Activated CD8-positive, alpha-beta memory T cell treated with anti-CD3 and anti-CD28 coated beads, Interleukin-2, amount 50 U/mL, for 48 hours (primary cell): ENCODE measurements at regions not wholly inside any gene's neighbourhood (a gene's known extent, or its start where the extent isn't known, plus 50 kb on each side); places are given as distances from the start of the nearest gene placed in this dataset.

Source experiments
- DNase-seq: peaks from one replicate; pipeline ENCODE4 v3.0.0-alpha.2; 2020

- no peak for DNase-seq
Observed at GRCh38 chr7:57370066-57370738, 79.8 kb upstream of the ZNF716 start.

DNA sequence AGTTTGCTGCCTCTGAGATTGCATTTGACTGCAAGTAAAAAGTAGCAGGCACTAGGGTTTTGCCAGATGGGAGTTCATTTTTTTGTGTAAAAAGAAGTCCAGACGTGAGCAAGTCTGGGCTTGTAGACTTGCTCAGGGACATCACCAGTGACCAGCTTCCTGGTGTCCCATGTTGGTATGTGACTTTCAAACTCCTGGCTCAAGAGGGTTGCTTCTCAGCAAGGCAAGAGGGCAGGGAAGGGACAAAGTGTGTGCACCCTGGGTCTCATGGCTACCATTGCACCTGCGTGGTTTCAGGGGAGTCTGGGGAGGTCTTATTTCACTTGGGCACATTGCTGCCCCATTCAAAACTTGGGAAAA, 79.3 kb upstream of the ZNF716 start:
- no peak for DNase-seq

GRCh38 chr7:57375783-57376182, 74.2 kb upstream of the ZNF716 start:
- no peak for DNase-seq

DNA sequence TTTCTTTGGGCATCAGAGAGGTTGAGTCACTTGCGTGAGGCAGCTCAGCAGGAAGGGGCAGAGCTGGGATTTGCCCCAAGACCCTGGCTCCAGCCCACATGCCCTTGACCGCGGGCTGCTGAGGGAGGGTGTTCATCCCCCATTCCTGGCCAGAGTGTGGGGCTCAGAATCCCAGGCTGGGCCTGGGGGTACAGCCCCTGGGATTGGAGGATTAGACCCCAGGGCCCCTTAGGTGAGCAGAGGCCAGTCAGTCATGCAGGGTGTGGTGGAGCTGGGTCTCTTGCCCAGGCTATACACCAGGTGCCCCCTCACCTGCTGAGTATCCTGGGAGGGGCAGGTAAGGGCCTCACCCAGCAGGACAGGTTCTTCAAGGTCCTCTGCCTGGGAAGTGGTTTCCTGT, 68.4 kb upstream of the ZNF716 start:
- DNase-seq: no peak

DNA sequence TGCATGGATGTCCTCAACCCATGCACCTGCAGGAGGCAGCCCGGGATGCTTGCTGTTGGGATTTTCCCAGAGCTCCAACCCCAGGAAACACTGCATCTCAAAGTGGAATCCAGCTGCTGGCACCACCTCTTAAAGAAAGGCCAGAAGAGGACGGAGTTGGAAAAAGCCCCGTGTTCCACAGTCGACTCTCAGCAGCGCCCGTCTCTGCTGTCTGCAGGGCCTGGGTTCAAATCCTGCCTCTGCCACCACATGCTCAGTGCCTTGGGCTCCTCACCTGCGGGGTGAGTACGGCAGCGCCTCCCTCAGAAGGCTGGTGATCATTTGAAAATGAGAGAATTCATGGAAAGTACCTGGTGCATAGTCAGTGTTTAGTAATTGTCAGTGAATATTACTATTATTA, 65.6 kb upstream of the ZNF716 start:
- DNase-seq: no peak

- DNase-seq: no peak
Observed at GRCh38 chr7:57385668-57386067, 64.3 kb upstream of the ZNF716 start.

DNA sequence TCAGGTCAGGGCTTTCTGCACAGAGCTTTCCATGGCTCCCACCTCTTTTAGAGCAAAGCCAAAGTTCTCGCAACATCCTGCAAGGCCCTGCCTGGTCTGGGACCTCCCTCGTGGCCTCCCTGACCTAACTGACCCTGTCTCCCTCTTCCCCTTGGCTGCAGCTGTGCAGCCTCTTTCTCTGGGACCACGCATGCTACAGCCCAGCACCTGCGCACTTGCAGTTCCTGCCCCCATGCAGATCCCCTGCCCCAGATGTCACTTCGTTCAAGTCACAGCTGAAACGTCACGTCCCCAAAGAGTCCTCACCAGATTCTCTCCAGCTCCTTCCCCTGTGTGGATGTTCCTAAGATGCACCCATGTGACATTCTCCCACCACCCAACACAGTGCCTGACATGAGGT, 61.2 kb upstream of the ZNF716 start:
- DNase-seq: no peak

DNA sequence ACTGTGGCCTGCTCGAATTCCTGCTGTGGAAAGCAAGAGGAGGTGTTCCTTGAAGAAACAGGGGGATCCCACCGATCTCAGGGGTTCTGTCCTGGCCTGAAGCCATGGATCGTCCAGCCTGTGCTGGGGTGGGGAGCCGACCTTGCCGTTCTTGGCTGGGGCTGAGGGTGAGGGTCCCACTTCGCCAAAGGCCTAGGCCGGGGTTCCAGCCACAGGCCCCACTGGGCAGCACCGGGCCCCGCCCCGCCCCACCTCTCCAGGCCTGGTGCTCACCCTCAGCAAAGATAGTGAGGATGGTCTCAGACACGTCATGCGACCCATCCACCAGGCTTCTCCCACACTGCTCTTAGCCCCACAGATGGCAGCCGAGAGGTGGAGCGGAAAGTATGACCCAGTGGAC, 51.4 kb upstream of the ZNF716 start:
- DNase-seq: no peak

DNA sequence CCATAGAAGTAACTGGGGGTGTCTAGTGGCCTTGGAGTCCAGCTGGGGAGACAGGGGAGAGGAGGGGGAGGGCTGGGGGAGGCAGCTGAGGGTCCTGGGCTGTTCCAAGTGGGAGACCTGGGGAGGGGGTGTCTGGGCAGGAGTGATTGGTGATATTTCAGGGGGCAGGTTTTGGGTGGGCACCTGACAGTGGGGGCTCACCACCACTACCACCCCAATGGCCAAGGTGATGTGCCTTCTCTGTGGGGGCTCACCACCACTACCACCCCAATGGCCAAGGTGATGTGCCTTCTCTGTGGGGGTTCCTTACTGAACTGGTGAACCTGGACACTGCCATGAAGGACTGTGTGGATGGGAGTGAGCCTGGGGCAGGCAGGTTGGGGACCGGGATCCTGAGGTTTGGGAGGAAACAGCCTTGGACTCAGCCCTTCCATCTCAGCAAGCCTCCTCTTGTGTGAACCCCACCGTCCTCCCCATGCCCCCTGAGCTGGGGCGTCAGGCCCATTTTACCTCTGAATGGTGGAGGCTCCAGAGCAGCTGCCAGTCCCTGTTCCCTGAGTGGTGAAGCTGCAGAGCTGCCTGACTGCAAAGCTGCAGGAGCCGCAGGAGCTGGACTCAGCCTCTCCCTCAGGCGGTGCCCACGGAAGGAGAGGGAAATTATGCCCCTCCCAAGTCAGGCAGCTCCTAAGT, 50.6 kb upstream of the ZNF716 start:
- DNase-seq: no peak

- DNase-seq: no peak
Observed at GRCh38 chr7:57399972-57400371, 50.0 kb upstream of the ZNF716 start.
